Peyer's patch (tissue), 4 donors: ENCODE measurements at regions not wholly inside any gene's neighbourhood (a gene's known extent, or its start where the extent isn't known, plus 50 kb on each side); places are given as distances from the start of the nearest gene placed in this dataset.

Experiments used
- DNase-seq, 3 donors: peaks; one replicate each; pipeline ENCODE4 v3.0.0-alpha.2; 2017 to 2019
- H3K27ac ChIP-seq, 4 donors: fragments of 200-600 bp; sonication (generic); one replicate each; pipeline ENCODE4 v1.5.1; 2016 to 2019
- H3K27me3 ChIP-seq, 2 donors: fragments of 200-600 bp; sonication (generic); one replicate each; pipeline ENCODE4 v1.5.1; 2019
- H3K36me3 ChIP-seq, 3 donors: fragments of 200-600 bp; sonication (generic); one replicate each; pipeline ENCODE4 v1.5.1; 2016 to 2019
- H3K4me1 ChIP-seq, 4 donors: fragments of 200-600 bp; sonication (generic); one replicate each; pipeline ENCODE4 v1.5.1; 2016 to 2019
- H3K4me3 ChIP-seq, 4 donors: fragments of 200-600 bp; sonication (generic); 1 replicate in 3 of 4; 2 replicates in 1 of 4; pipeline ENCODE4 v1.5.1; 2016 to 2019; ENCODE audit warnings: mild to moderate bottlenecking in 1 of 4
- H3K9me3 ChIP-seq, 4 donors: fragments of 200-600 bp; sonication (generic); one replicate each; pipeline ENCODE4 v1.5.1; 2016 to 2019; ENCODE audit warnings: mild to moderate bottlenecking in 1 of 4
- POLR2A ChIP-seq, 2 donors: fragments of 450-650 bp; IDR thresholded peaks; one replicate each; pipeline ENCODE4 v1.5.1; 2017; ENCODE audit warnings: antibody characterized with exemption in 2 of 2, mild to moderate bottlenecking in 2 of 2, moderate library complexity in 2 of 2
- TF ChIP-seq, protein P1 (sequence below), 6 experiments: fragments of 450-650 bp in 4 of 6; fragments of 200-600 bp in 2 of 6; sonication (generic) in 1 of 6; IDR thresholded peaks; one replicate each; pipeline ENCODE4 v1.5.1; 2017 to 2019; ENCODE audit warnings: antibody characterized with exemption in 6 of 6, mild to moderate bottlenecking in 3 of 6, moderate library complexity in 1 of 6

GRCh38 chr12:62082448-62082847, 177.8 kb upstream of the USP15 start:
- Histone ChIP-seq H3K27me3 (no peaks in the 10 kb centered on the region), H3K9me3 (no peaks in the 10 kb centered on the region), H3K36me3 (no peaks in the 10 kb centered on the region), H3K4me3 (no peak overlapping the region), H3K27ac (no peak overlapping the region), H3K4me1 (no peaks in the 10 kb centered on the region)
- TF ChIP-seq, protein P1, sequence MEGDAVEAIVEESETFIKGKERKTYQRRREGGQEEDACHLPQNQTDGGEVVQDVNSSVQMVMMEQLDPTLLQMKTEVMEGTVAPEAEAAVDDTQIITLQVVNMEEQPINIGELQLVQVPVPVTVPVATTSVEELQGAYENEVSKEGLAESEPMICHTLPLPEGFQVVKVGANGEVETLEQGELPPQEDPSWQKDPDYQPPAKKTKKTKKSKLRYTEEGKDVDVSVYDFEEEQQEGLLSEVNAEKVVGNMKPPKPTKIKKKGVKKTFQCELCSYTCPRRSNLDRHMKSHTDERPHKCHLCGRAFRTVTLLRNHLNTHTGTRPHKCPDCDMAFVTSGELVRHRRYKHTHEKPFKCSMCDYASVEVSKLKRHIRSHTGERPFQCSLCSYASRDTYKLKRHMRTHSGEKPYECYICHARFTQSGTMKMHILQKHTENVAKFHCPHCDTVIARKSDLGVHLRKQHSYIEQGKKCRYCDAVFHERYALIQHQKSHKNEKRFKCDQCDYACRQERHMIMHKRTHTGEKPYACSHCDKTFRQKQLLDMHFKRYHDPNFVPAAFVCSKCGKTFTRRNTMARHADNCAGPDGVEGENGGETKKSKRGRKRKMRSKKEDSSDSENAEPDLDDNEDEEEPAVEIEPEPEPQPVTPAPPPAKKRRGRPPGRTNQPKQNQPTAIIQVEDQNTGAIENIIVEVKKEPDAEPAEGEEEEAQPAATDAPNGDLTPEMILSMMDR (IDR thresholded peaks at IDR 0.05): no peak
- no peak for TF ChIP-seq POLR2A (IDR thresholded peaks at IDR 0.05)
- no peak for DNase-seq

- no peaks in the 10 kb centered on the region for H3K27me3 ChIP-seq
Measured at GRCh38 chr12:62098132-62098531, 162.1 kb upstream of the USP15 start.

GRCh38 chr12:62103748-62104147, 156.5 kb upstream of the USP15 start:
- TF ChIP-seq, protein P1 (IDR thresholded peaks at IDR 0.05): no peak
- no peak for TF ChIP-seq POLR2A (IDR thresholded peaks at IDR 0.05)
- H3K9me3 ChIP-seq: no peaks in the 10 kb centered on the region
- H3K27ac ChIP-seq: no peak overlapping the region
- no peak overlapping the region for H3K4me3 ChIP-seq
- no peaks in the 10 kb centered on the region for H3K27me3 ChIP-seq
- H3K36me3 ChIP-seq: no peaks in the 10 kb centered on the region
- H3K4me1 ChIP-seq: no peaks in the 10 kb centered on the region
- DNase-seq: no peak

More at GRCh38 chr12:62098132-62098531, 162.1 kb upstream of the USP15 start:
- H3K4me3 ChIP-seq: no peak overlapping the region
- H3K9me3 ChIP-seq: no peaks in the 10 kb centered on the region
- H3K27ac ChIP-seq: no peak overlapping the region
- DNase-seq: no peak
- no peaks in the 10 kb centered on the region for H3K4me1 ChIP-seq
- no peaks in the 10 kb centered on the region for H3K36me3 ChIP-seq
- no peak for TF ChIP-seq POLR2A (IDR thresholded peaks at IDR 0.05)
- TF ChIP-seq, protein P1 (IDR thresholded peaks at IDR 0.05): no peak

DNA sequence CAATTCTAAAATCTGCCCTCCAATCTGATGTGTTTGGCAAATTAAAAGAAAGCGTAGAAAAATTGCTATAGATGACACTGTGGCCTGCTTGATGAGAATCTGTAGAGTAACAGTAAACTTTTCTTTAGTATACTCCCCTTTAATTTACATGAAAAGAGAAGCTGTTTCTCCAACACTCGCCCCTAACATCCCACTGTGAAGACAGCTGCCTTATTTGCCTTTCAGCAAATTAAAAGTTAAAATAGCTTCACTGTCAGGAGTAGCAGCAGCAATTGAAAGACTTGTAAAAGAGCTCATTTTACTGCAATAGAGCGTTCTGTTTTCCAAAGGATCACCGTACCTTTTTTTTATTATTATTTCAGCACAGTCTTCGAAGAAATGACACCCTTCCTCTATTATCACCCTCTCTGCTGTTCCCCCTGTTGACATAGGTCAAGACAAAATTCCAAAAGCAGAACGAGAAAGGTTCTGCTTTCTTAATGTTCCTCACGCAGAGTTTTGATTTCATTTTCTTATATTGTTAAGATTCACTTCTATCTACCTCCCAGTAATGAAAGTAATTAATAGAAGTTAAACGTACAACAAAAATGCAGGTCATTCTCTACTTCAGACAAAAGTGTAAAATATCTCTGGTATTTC, 153.5 kb upstream of the USP15 start:
- no peak overlapping the region for H3K4me3 ChIP-seq
- H3K27me3 ChIP-seq: no peaks in the 10 kb centered on the region
- H3K4me1 ChIP-seq: no peaks in the 10 kb centered on the region
- H3K36me3 ChIP-seq: no peaks in the 10 kb centered on the region
- DNase-seq: no peak
- H3K27ac ChIP-seq: no peak overlapping the region
- H3K9me3 ChIP-seq: no peaks in the 10 kb centered on the region
- TF ChIP-seq, protein P1 (IDR thresholded peaks at IDR 0.05): no peak
- no peak for TF ChIP-seq POLR2A (IDR thresholded peaks at IDR 0.05)

DNA sequence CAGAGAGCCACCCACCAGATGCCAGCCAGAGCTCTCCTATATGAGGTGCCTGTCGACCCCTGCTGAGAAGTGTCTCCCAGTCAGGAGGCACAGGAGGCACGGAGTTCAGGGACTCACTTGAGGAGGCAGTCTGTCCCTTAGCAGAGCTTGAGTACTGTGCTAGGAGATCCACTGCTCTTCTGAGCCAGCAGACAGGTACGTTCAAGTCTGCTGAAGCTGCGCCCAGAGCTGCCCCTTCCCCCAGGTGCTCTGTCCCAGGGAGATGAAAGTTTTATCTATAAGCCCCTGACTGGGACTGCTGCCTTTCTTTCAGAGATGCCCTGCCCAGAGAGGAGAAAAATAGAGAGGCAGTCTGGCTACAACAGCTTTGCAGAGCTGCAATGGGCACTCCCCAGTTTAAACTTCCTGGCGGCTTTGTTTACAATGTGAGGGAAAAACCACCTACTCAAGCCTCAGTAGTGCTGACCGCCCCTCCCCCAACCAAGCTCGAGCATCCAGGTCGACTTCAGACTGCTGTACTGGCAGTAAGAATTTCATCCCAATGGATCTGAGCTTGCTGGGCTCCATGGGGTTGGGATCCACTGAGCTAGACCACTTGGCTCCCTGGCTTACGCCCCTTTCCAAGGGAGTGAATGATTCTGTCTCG, 146.7 kb upstream of the USP15 start:
- no peak for DNase-seq
- no peak overlapping the region for H3K27ac ChIP-seq
- H3K4me3 ChIP-seq: no peak overlapping the region
- no peaks in the 10 kb centered on the region for H3K27me3 ChIP-seq
- no peaks in the 10 kb centered on the region for H3K36me3 ChIP-seq
- TF ChIP-seq, protein P1 (IDR thresholded peaks at IDR 0.05): no peak
- no peak for TF ChIP-seq POLR2A (IDR thresholded peaks at IDR 0.05)
- H3K9me3 ChIP-seq: no peaks in the 10 kb centered on the region
- no peaks in the 10 kb centered on the region for H3K4me1 ChIP-seq
